H1 (cell line): ENCODE measurements at regions not wholly inside any gene's neighbourhood (a gene's known extent, or its start where the extent isn't known, plus 50 kb on each side); places are given as distances from the start of the nearest gene placed in this dataset.

Experiments used
- CTCF ChIA-PET: fragments of 300-600 bp; sonication (Branson Sonifier 250); formaldehyde crosslinking; loops from one replicate; lab custom pipeline; 2021; ENCODE audit not compliant: partially characterized antibody; lab: Charles Lee
- POLR2A ChIA-PET: fragments of 300-600 bp; sonication (Branson Sonifier 250); formaldehyde crosslinking; loops from one replicate; lab custom pipeline; 2021; ENCODE audit warnings: inconsistent platforms; ENCODE audit not compliant: partially characterized antibody; lab: Charles Lee
- DNase-seq, 2 experiments: peaks; one replicate each; pipeline versions ENCODE4 v3.0.0 to v3.0.0-alpha.2; 2010 to 2022; ENCODE audit warnings: low spot score in 2 of 2, low read depth in 1 of 2, mixed read lengths in 1 of 2
- FAIRE-seq: peaks from 2 replicates; lab custom pipeline; 2011; peaks lifted over from hg19 to GRCh38; lab: Jason Lieb, UNC
- H2AFZ ChIP-seq: 2 replicates; pipeline ENCODE4 v1.8.1; 2012; ENCODE audit warnings: low read length, inconsistent platforms
- H2AK5ac ChIP-seq: 2 replicates; pipeline ENCODE4 v1.6.1; 2013; ENCODE audit warnings: low read depth, low read length
- H2BK120ac ChIP-seq: replicated peaks from 2 replicates; pipeline ENCODE3; 2013; ENCODE audit warnings: low read depth, low read length, inconsistent platforms
- H2BK12ac ChIP-seq: 2 replicates; pipeline ENCODE4 v1.6.1; 2013; ENCODE audit warnings: low read depth, low read length
- H2BK15ac ChIP-seq: 2 replicates; pipeline ENCODE4 v1.6.1; 2013; ENCODE audit warnings: low read length
- H2BK20ac ChIP-seq: 2 replicates; pipeline ENCODE4 v1.6.1; 2013; ENCODE audit warnings: low read length
- H2BK5ac ChIP-seq: 2 replicates; pipeline ENCODE4 v1.6.1; 2013; ENCODE audit warnings: low read depth, low read length
- H3K14ac ChIP-seq: 2 replicates; pipeline ENCODE4 v1.6.1; 2013; ENCODE audit warnings: inconsistent platforms; ENCODE audit not compliant: insufficient read length
- H3K18ac ChIP-seq: 2 replicates; pipeline ENCODE4 v1.6.1; 2013; ENCODE audit warnings: low read length; ENCODE audit errors: extremely low read depth
- H3K23ac ChIP-seq: 2 replicates; pipeline ENCODE4 v1.6.1; 2013; ENCODE audit warnings: inconsistent platforms; ENCODE audit not compliant: insufficient read length
- H3K23me2 ChIP-seq: 2 replicates; pipeline ENCODE4 v1.6.1; 2013; ENCODE audit warnings: low read depth, low read length
- H3K27ac ChIP-seq: 2 replicates; pipeline ENCODE4 v1.6.1; 2011; ENCODE audit warnings: low read depth, low read length, inconsistent platforms
- H3K27me3 ChIP-seq, 4 experiments: replicated peaks in 1 of 4; 1 replicate in 1 of 4; 2 replicates in 3 of 4; pipeline versions ENCODE4 v1.6.1 to v1.8.1; 2011 to 2013; ENCODE audit warnings: low read length in 3 of 4, mild to moderate bottlenecking in 3 of 4, inconsistent platforms in 2 of 4, mixed read lengths in 2 of 4, moderate library complexity in 1 of 4; ENCODE audit not compliant: control insufficient read depth in 3 of 4, insufficient read depth in 3 of 4; ENCODE audit errors: extremely low read depth in 1 of 4
- H3K36me3 ChIP-seq, 4 experiments: 2 replicates each; pipeline versions ENCODE4 v1.6.1 to v1.8.1; 2011 to 2013; ENCODE audit warnings: mild to moderate bottlenecking in 4 of 4, low read length in 3 of 4, moderate library complexity in 2 of 4, control low read depth in 1 of 4, inconsistent platforms in 1 of 4; ENCODE audit not compliant: insufficient read depth in 4 of 4, control insufficient read depth in 2 of 4
- H3K4ac ChIP-seq: replicated peaks from 2 replicates; pipeline ENCODE3; 2013; ENCODE audit warnings: low read length, low read depth, mixed read lengths, inconsistent platforms; ENCODE audit not compliant: insufficient read length
- H3K4me1 ChIP-seq, 4 experiments: replicated peaks in 1 of 4; 1 replicate in 1 of 4; 2 replicates in 3 of 4; pipeline versions ENCODE4 v1.6.1 to v1.8.1; 2011 to 2013; ENCODE audit warnings: low read length in 3 of 4, inconsistent platforms in 2 of 4, mixed read lengths in 1 of 4; ENCODE audit not compliant: insufficient read depth in 4 of 4, control insufficient read depth in 3 of 4
- H3K4me2 ChIP-seq, 2 experiments: 2 replicates each; pipeline versions ENCODE4 v1.6.1 to v1.8.1; 2011 to 2013; ENCODE audit warnings: low read depth in 2 of 2, low read length in 2 of 2, control low read depth in 1 of 2, inconsistent platforms in 1 of 2, mild to moderate bottlenecking in 1 of 2; ENCODE audit not compliant: insufficient read depth in 1 of 2
- H3K4me3 ChIP-seq, 4 experiments: fragments of 200-600, 300-600 bp in 1 of 4; sonication (generic), shearing (Covaris generic), sonication (Bioruptor Twin) in 1 of 4; 2 replicates each; pipeline versions ENCODE4 v1.5.1 to v1.8.1; 2011 to 2016; ENCODE audit warnings: low read length in 4 of 4, low read depth in 3 of 4, control low read depth in 2 of 4, inconsistent platforms in 2 of 4, mild to moderate bottlenecking in 2 of 4, mixed read lengths in 1 of 4, moderate library complexity in 1 of 4; ENCODE audit not compliant: insufficient read depth in 2 of 4; ENCODE audit errors: extremely low read depth in 1 of 4
- H3K56ac ChIP-seq: replicated peaks from 2 replicates; pipeline ENCODE3; 2013; ENCODE audit warnings: low read depth, mild to moderate bottlenecking, mixed read lengths, low read length, inconsistent platforms; ENCODE audit not compliant: insufficient read length
- H3K79me1 ChIP-seq: 2 replicates; pipeline ENCODE4 v1.6.1; 2013; ENCODE audit warnings: low read depth, low read length, control low read depth
- H3K79me2 ChIP-seq, 2 experiments: 2 replicates each; pipeline versions ENCODE4 v1.6.1 to v1.8.1; 2012 to 2013; ENCODE audit warnings: low read length in 2 of 2, mild to moderate bottlenecking in 2 of 2, inconsistent platforms in 1 of 2; ENCODE audit not compliant: insufficient read depth in 2 of 2, control insufficient read depth in 1 of 2
- H3K9ac ChIP-seq, 4 experiments: replicated peaks in 1 of 4; 1 replicate in 1 of 4; 2 replicates in 3 of 4; pipeline versions ENCODE4 v1.6.1 to v1.8.1; 2011 to 2013; ENCODE audit warnings: low read depth in 3 of 4, low read length in 3 of 4, control low read depth in 2 of 4, mild to moderate bottlenecking in 2 of 4, moderate library complexity in 2 of 4, inconsistent platforms in 1 of 4; ENCODE audit errors: extremely low read depth in 1 of 4
- H3K9me3 ChIP-seq, 2 experiments: 2 replicates each; pipeline versions ENCODE4 v1.6.1 to v1.8.1; 2012 to 2013; ENCODE audit warnings: mild to moderate bottlenecking in 2 of 2, moderate library complexity in 2 of 2, control low read depth in 1 of 2, inconsistent platforms in 1 of 2, low read depth in 1 of 2, low read length in 1 of 2, mixed read lengths in 1 of 2; ENCODE audit not compliant: insufficient read depth in 2 of 2
- H4K20me1 ChIP-seq, 2 experiments: replicated peaks in 1 of 2; 2 replicates each; pipeline versions ENCODE3 to v1.8.1; 2011 to 2013; ENCODE audit warnings: inconsistent platforms in 2 of 2, low read length in 2 of 2, mild to moderate bottlenecking in 1 of 2; ENCODE audit not compliant: insufficient read depth in 2 of 2, control insufficient read depth in 1 of 2
- H4K5ac ChIP-seq: 2 replicates; pipeline ENCODE4 v1.6.1; 2013; ENCODE audit warnings: low read length, low read depth, mixed read lengths, inconsistent platforms; ENCODE audit not compliant: insufficient read length
- H4K8ac ChIP-seq: 2 replicates; pipeline ENCODE4 v1.8.0; 2013; ENCODE audit warnings: mild to moderate bottlenecking, moderate library complexity, low read length, inconsistent platforms; ENCODE audit not compliant: insufficient read depth; ENCODE audit errors: extremely low read depth
- H4K91ac ChIP-seq: replicated peaks from 2 replicates; pipeline ENCODE3; 2013; ENCODE audit warnings: low read length, mixed read lengths, inconsistent platforms; ENCODE audit not compliant: insufficient read length
- BRCA1 ChIP-seq: IDR thresholded peaks from 2 replicates; pipeline ENCODE4 v1.6.1; 2012; ENCODE audit warnings: low read depth, low read length, improper control_type of control experiment
- CREB1 ChIP-seq: IDR thresholded peaks from 2 replicates; pipeline ENCODE4 v1.6.1; 2012; ENCODE audit warnings: inconsistent platforms
- CTBP2 ChIP-seq: IDR thresholded peaks from 2 replicates; pipeline ENCODE4 v1.7.0; 2011; ENCODE audit warnings: borderline replicate concordance, mild to moderate bottlenecking, moderate library complexity, mixed read lengths, low read length; ENCODE audit not compliant: insufficient read depth, insufficient read length
- HDAC2 ChIP-seq, 2 experiments: fragments of 300-600 bp in 1 of 2; sonication (generic) in 1 of 2; IDR thresholded peaks; 2 replicates each; pipeline ENCODE4 v1.6.1; 2011 to 2012; ENCODE audit warnings: low read depth in 2 of 2, low read length in 2 of 2, mild to moderate bottlenecking in 2 of 2, moderate library complexity in 2 of 2, borderline replicate concordance in 1 of 2, inconsistent platforms in 1 of 2
- JUND ChIP-seq: IDR thresholded peaks from 2 replicates; pipeline ENCODE4 v1.6.1; 2011; ENCODE audit warnings: mild to moderate bottlenecking, improper control_type of control experiment, low read length
- KDM1A ChIP-seq: fragments of 200-600, 300-600 bp; sonication (generic); IDR thresholded peaks from 2 replicates; pipeline ENCODE4 v1.7.1; 2016; ENCODE audit warnings: mild to moderate bottlenecking, low read length, borderline replicate concordance
- KDM4A ChIP-seq: IDR thresholded peaks from one replicate; pipeline ENCODE4 v1.7.1; 2012; ENCODE audit warnings: low read depth, mild to moderate bottlenecking, moderate library complexity, low read length, inconsistent platforms; ENCODE audit not compliant: severe bottlenecking
- KDM5A ChIP-seq: fragments of 200-600 bp; IDR thresholded peaks from 2 replicates; pipeline ENCODE4 v1.7.1; 2012; ENCODE audit warnings: mild to moderate bottlenecking, low read length, inconsistent platforms, mixed read lengths
- POU5F1 ChIP-seq: IDR thresholded peaks from 2 replicates; pipeline ENCODE4 v1.6.1; 2011; ENCODE audit warnings: low read depth, mild to moderate bottlenecking, low read length, moderate library complexity
- RFX5 ChIP-seq: IDR thresholded peaks from 2 replicates; pipeline ENCODE4 v1.6.1; 2011; ENCODE audit warnings: low read depth, low read length, improper control_type of control experiment, borderline replicate concordance
- RXRA ChIP-seq: IDR thresholded peaks from 2 replicates; pipeline ENCODE4 v1.6.1; 2011; ENCODE audit warnings: low read depth, mild to moderate bottlenecking, low read length, moderate library complexity; ENCODE audit not compliant: insufficient read depth
- SP4 ChIP-seq: IDR thresholded peaks from 2 replicates; pipeline ENCODE4 v1.6.1; 2012; ENCODE audit warnings: low read length, inconsistent platforms
- TAF7 ChIP-seq: optimal IDR thresholded peaks from 2 replicates; pipeline ENCODE3; 2011; ENCODE audit warnings: low read depth, mild to moderate bottlenecking, inconsistent platforms, low read length, moderate library complexity, borderline replicate concordance
- TBP ChIP-seq: IDR thresholded peaks from 2 replicates; pipeline ENCODE4 v1.6.1; 2011; ENCODE audit warnings: low read depth, low read length, improper control_type of control experiment
- WGBS, 2 experiments: shearing (Covaris generic) in 1 of 2; methylation state at CpG; one replicate each; pipeline versions ENCODE4 v1.1.6 to v1.1.7; 2013 to 2015; ENCODE audit warnings: low lambda C conversion rate in 2 of 2, mixed read lengths in 2 of 2, inconsistent platforms in 1 of 2, low coverage in 1 of 2, missing lambda C conversion rate in 1 of 2; ENCODE audit not compliant: insufficient replicate concordance in 2 of 2, insufficient coverage in 1 of 2, insufficient read length in 1 of 2; ENCODE audit errors: extremely low coverage in 1 of 2, missing lambda C conversion rate in 1 of 2; 5-methylcytosine and 5-hydroxymethylcytosine counted together
- TF ChIP-seq, protein P1 (sequence below): IDR thresholded peaks from 2 replicates; pipeline ENCODE4 v1.6.1; 2012; ENCODE audit warnings: inconsistent platforms

- WGBS, 2 experiments: 65% methylated on average over 2 of the region's 2 CpGs; no CpG with 5 or more reads in 1 of the 2 experiments
- H3K27ac ChIP-seq: no peak overlapping the region
- H3K23me2 ChIP-seq: no peaks in the 10 kb centered on the region
Measured at GRCh38 chr4:151991884-151992167, 231.0 kb upstream of the GATB start.

More at GRCh38 chr4:151991884-151992167, 231.0 kb upstream of the GATB start:
- ChIA-PET POLR2A (no interaction called here), CTCF (interaction anchor here (1.8 kb wide), 1 partner anchor 15 kb away, joined by 3 read pairs; no protein-coding TSS in a partner anchor)
- no peak overlapping the region for H4K8ac ChIP-seq
- H3K56ac ChIP-seq: no peak overlapping the region
- H3K4me3 ChIP-seq: no peak overlapping the region
- H3K18ac ChIP-seq: no peak overlapping the region
- H3K23ac ChIP-seq: no peak overlapping the region
- no peaks in the 10 kb centered on the region for H3K79me2 ChIP-seq
- no peak overlapping the region for H2BK12ac ChIP-seq
- no peak overlapping the region for H2AK5ac ChIP-seq
- H3K9me3 ChIP-seq: 0 out of 4 replicates have a peak, but pooled peaks cover 0 to 2% of the 10 kb centered on the region in 2 experiments
- H2AFZ ChIP-seq: no peak overlapping the region
- no peak overlapping the region for H4K91ac ChIP-seq
- no peak overlapping the region for H4K5ac ChIP-seq
- H3K14ac ChIP-seq: no peak overlapping the region
- no peak for DNase-seq
- H4K20me1 ChIP-seq: no peaks in the 10 kb centered on the region
- H3K4ac ChIP-seq: no peak overlapping the region
- H3K9ac ChIP-seq: no peak overlapping the region
- H2BK20ac ChIP-seq: no peak overlapping the region
- H2BK5ac ChIP-seq: no peak overlapping the region
- TF ChIP-seq CTBP2 (no peak), TBP (no peak), RFX5 (no peak), HDAC2 (IDR thresholded peaks at IDR 0.05; ENCODE audit: borderline replicate concordance in 1 of 2, low read depth in 2 of 2, low read length in 2 of 2) (no peak), POU5F1 (no peak), RXRA (no peak), BRCA1 (no peak), KDM5A (no peak), CREB1 (no peak), KDM1A (no peak), TAF7 (no peak), KDM4A (no peak), SP4 (no peak), JUND (no peak)
- TF ChIP-seq, protein P1, sequence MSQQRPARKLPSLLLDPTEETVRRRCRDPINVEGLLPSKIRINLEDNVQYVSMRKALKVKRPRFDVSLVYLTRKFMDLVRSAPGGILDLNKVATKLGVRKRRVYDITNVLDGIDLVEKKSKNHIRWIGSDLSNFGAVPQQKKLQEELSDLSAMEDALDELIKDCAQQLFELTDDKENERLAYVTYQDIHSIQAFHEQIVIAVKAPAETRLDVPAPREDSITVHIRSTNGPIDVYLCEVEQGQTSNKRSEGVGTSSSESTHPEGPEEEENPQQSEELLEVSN: no peak
- H3K4me2 ChIP-seq: no peak overlapping the region
- H3K79me1 ChIP-seq: no peaks in the 10 kb centered on the region
- H3K27me3 ChIP-seq: no peaks in the 10 kb centered on the region
- FAIRE-seq: no peak
- no peaks in the 10 kb centered on the region for H3K36me3 ChIP-seq
- peaks cover 0 to 12% (median 6%) of the 10 kb centered on the region in 4 experiments; a peak in 3 of 7 replicates for H3K4me1 ChIP-seq
- no peak overlapping the region for H2BK15ac ChIP-seq
- no peak overlapping the region for H2BK120ac ChIP-seq
